CD4-positive, alpha-beta T cell treated with Interleukin-4 for 4 hours (primary cell): ENCODE measurements at regions not wholly inside any gene's neighbourhood (a gene's known extent, or its start where the extent isn't known, plus 50 kb on each side); places are given as distances from the start of the nearest gene placed in this dataset.

Source experiments
- DNase-seq: peaks from one replicate; pipeline ENCODE4 v3.0.0-alpha.2; 2020

- DNase-seq, result no peak
Measured at GRCh38 chr7:118580743-118581382, 356.4 kb downstream of the ANKRD7 start.

- DNase-seq, result no peak
Measured at GRCh38 chr7:118583641-118584040, 359.1 kb downstream of the ANKRD7 start.

DNA sequence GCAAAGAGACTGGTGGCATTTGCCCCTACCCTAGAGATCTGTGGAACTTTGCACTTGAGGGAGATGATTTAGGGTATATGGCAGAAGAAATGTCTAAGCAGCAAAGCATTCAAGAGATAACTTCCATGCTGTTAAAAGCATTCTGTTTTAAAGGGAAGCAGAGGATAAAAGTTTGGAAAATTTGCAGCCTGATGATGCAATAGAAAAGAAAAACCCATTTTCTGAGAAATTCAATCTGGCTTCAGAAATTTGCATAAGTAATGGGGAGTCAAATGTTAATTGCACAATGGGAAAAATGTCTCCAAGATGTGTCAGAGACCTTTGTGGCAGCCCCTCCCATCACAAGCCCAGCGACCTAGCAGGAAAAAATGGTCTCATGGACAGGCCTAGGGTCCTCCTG lies 361.7 kb downstream of the ANKRD7 start:
- no peak for DNase-seq

DNA sequence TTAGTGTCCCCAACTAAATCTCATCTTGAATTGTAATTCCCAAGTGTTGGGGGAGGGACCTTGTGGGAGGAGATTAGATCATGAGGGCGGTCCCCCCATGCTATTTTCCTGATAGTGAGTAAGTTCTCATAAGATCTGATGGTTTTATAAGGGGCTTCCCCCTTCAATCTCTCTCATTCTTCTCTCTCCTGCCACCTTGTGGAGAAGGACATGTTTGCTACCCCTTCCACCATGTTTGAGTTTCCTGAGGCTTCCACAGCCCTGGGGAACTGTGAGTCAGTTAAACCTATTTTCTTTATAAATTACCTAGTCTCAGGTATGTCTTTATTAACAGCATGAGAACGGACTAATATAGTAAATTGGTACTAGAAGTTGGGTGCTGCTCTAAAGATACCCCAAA lies 365.6 kb downstream of the ANKRD7 start:
- DNase-seq, result no peak

- no peak for DNase-seq
Measured at GRCh38 chr7:118602090-118602489, 377.6 kb downstream of the ANKRD7 start.

DNA sequence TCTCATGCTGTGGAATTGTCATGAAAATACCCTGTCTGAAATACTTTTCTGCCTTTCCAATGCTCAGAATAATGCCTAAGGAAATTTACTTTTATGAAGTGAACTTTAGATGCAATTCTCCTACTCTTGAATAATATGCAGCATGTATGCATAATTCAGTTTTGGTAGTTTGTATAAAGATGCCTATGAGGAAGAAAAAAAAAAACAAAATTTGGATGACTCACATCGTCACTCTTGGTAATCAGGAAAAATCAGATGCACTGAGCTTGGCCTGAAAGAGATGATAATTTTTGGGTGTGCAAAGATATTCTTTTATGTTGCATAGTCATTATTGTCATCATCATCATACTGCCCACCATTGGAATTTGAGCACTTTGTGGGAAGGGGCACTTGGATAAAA lies 382.1 kb downstream of the ANKRD7 start:
- no peak for DNase-seq

DNA sequence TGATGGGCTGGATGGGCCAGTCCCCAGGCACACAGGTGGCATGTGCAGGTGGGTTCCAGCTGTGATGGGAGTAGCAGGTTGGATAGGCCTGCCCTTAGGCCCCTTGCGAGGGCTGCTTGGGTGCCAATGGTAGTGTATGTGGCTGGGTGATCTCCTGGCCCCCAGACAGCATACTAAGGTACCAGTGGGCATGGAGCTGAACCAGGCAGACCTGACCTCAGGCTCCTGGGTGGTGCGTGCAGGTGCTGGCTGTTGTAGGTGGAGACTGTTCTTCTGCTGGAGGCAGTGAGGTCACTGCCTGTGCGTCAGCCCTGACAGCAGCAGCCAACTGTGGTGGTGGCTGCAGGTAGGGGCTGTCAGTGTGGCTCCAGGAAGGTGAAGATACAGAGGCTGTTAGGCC lies 384.7 kb downstream of the ANKRD7 start:
- no peak for DNase-seq

DNA sequence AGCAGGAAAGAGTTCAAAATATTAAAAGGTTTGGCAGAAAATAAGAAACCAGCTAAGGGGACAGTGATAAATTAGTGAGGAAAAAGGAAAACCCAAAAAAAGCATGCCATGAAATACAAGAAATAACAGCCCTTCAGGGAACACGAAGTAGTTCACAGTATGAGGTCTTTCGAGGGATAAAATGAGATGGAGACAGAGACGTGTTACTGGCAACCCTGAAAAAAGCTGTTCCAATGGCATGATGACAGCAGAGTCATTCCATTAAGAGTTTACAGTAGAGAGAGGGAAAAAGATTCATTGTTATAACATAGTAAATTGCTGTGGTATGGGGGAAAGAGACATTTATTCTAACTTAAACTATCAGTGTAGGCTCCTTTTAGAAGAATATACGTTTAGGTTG lies 391.2 kb downstream of the ANKRD7 start:
- no peak for DNase-seq

- DNase-seq, result no peak
Measured at GRCh38 chr7:118621810-118622360, 397.4 kb downstream of the ANKRD7 start.

DNA sequence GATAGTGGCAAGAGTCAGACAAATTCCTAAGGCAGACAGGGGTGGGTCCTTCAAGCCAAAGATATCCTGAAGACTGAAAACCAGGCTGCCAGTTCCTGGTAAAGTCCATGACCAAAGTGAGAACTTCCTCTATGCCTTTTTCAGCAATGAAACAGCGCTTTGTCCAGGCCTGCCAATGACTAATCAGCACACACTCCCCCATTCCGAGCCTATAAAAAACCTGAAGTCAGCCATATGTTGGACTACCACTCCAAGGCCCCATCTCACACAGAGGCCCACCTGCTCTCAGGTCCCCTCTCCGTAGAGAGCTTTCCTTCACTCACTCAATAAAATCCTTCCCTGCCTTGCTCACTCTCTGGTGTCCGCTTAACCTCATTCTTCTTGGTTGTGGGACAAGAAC lies 402.2 kb downstream of the ANKRD7 start:
- no peak for DNase-seq

DNA sequence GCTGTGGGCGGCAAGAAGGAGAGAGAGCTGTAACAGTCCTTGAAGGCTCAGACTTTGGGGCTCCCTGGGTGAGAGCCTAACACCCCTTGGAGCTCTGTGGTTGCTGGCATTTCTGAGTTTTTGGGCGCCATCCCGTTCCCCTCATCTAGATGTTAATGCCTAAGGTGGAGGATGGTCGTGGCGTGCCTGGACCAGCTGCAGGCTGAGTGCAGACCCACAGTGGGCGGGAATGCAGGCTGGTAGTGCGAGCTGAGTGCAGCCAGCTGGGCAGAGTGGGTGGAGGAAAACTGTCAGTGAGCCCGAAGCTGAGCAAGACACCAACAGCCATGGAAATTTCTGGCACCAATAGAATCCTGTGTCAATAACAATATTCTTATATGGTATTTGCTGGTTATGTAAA lies 403.0 kb downstream of the ANKRD7 start:
- no peak for DNase-seq

DNA sequence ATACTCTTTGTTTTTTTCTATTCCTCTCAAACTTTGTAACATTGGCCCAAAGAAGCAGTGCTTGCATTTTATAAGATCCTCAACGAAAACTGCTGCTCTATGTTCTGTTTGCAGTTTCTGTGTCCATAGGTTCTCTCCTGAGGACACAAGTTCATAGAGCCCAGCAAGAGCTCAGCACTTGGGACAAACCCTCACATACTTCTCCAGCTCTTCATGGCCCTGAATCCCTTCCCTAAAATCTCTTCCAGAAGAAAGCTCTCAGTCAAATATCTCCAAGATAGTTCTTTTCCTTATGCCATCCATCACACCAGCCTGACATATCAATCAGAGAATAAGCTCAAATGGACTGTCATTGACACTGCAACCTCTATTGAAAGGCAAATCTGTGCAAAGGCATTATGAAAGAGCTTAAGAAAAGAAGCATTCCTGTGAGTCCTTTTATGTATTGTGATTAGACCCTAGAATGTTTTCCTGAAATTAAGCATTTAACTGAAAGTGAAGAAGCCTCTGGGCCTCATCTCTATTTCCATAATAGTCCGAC lies 405.5 kb downstream of the ANKRD7 start:
- DNase-seq, result no peak

GRCh38 chr7:118642396-118642795 lies 417.9 kb downstream of the ANKRD7 start:
- no peak for DNase-seq

DNA sequence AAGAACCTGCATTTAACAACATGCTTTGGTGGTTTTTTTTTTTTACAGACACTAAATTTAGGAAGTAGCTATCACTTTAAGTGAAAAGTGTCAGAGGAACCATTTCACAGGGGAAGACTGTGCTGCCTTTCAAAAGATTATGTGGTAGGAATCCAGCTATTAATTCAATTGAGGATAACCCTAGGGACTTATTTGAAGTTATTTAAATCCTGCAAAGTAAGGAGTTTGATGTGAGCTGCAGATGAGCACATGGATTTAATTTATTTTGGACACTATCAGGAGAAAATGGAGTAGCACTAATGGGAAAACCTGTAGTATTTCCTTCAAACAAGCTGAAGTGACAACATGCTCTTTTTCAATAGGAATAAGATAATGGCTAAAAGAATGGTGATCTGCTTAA lies 419.8 kb downstream of the ANKRD7 start:
- no peak for DNase-seq

DNA sequence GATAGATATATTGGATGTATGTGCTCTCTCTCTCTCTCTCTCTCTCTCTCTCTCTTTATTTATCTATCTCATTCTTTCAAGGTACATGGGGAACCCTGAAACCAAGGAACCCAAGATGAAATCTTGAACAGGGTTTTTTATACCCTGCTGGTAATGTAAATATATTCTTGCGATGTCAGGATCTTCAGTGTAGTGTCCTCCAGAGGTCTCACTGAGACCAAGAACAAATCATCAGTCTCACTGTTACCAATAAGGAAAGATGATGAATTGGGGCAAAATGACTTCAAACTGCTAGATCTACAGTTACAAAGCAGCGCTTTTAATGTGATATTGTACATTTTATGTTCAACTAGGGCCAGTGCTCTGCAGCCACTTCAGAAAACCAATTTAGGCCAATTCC lies 423.5 kb downstream of the ANKRD7 start:
- DNase-seq, result no peak

- no peak for DNase-seq
Measured at GRCh38 chr7:118657391-118658005, 433.0 kb downstream of the ANKRD7 start.

DNA sequence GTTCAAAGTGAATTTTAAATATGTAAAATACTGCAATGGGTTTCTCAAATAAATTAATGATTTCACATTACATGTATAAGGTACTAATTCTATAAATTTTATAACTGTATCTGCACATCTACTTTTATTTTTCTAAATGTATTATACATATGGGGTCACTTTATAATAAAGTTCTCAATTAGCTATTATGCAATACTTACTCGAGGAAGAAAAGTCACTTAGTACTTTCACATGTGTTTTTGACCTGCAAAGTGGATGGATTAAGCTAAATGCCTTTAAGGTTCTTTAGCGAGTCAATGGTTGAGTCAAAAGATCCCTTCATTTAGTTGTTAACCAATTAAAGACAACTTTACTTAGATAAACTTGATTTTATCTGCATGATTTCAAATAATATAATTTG lies 437.8 kb downstream of the ANKRD7 start:
- no peak for DNase-seq

- no peak for DNase-seq
Measured at GRCh38 chr7:118664498-118664897, 440.0 kb downstream of the ANKRD7 start.

- no peak for DNase-seq
Measured at GRCh38 chr7:118671149-118671548, 446.6 kb downstream of the ANKRD7 start.

DNA sequence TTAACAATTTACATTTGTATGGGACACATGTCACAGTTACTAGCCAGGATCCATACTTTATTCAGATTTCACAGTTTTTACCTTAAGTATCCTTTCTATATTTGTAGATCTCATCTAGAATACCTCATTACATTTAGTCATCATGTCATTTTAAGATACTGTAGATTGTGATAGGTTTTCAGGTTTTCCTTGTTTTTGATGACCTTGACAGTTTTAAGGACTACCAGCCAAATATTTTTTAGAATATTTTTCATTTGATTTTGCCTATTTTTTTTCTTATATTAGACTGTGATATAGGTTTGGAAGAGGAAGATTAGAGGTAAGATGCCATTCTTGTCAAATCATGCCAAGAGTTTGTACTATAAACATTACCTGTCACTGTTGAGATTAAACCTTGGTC lies 460.3 kb downstream of the ANKRD7 start:
- no peak for DNase-seq

- no peak for DNase-seq
Measured at GRCh38 chr7:118689403-118689802, 464.9 kb downstream of the ANKRD7 start.

DNA sequence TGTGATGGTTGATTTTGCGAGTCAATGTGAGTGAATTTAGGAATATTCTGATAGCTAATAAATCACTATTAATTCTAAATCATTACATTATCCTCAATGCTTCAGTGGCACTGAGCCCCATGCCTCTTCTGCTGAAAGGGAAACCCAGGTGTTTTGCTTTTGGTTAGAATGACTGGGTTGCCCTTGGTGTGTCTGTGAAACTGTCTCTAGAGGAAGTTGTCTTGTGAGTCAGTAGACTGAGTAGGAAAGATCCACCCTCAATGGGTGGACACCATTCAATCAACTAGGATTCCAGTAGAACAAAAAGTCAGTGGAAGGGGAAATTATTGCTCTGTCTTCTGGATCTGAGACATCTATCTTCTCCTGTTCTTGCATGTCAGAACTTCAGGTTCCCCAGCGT lies 472.4 kb downstream of the ANKRD7 start:
- DNase-seq, result no peak

DNA sequence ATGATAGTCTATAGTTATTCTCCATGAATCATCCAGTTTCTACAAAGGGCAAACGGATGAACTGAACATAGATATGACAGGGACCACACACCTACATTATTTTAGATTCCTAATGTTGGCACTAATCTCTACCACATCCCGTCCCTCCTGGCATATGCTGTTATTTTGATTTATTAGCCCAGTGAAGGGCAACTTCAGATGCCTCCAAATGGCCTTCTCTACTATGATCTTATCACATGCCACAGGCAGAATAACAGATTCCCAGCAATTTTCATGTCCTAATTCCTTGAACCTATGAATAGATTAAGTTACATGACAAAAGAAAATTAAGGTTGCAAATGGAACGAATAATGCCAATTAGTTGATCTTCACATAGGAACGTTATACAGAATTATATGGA lies 474.7 kb downstream of the ANKRD7 start:
- no peak for DNase-seq

- DNase-seq, result no peak
Measured at GRCh38 chr7:118708741-118709140, 484.2 kb downstream of the ANKRD7 start.

DNA sequence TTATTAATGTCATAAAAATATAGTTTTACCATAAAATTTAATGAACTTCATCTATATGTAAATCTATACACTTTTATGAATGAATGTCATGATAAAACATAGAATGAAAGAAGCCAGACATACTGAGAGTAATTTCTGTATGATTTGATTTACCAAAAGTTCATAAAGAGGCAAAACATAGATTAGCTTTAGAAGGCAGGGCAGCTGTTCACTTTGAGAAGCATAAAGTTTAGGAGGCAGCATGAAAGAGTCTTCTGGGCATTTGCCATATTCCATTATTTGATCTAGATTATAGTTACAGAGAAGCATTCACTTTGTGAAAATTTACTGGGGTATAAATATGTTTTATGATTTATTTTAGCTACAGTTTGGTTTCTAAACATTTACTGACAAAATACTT lies 487.2 kb downstream of the ANKRD7 start:
- no peak for DNase-seq
